PFSK-1 (cell line): ENCODE measurements at regions not wholly inside any gene's neighbourhood (a gene's known extent, or its start where the extent isn't known, plus 50 kb on each side); places are given as distances from the start of the nearest gene placed in this dataset.

Source experiments
- POLR2AphosphoS5 ChIP-seq: IDR thresholded peaks from 2 replicates; pipeline ENCODE4 v1.6.1; 2012; ENCODE audit warnings: low read depth, mild to moderate bottlenecking, control low read depth, low read length, moderate library complexity
- SIN3A ChIP-seq: IDR thresholded peaks from 2 replicates; pipeline ENCODE4 v1.6.1; 2012; ENCODE audit warnings: mild to moderate bottlenecking, low read length, moderate library complexity, borderline replicate concordance; ENCODE audit not compliant: insufficient read depth
- TAF1 ChIP-seq: IDR thresholded peaks from 2 replicates; pipeline ENCODE4 v1.6.1; 2012; ENCODE audit warnings: low read length, control low read depth, borderline replicate concordance; ENCODE audit not compliant: insufficient read depth
- TF ChIP-seq, protein P1 (sequence below), 2 experiments: IDR thresholded peaks; 2 replicates each; pipeline versions ENCODE4 v1.6.1 to v1.8.0; 2011 to 2012; ENCODE audit warnings: low read depth in 2 of 2, low read length in 2 of 2, control low read depth in 1 of 2, inconsistent platforms in 1 of 2, mild to moderate bottlenecking in 1 of 2, moderate library complexity in 1 of 2; ENCODE audit not compliant: insufficient read depth in 1 of 2

GRCh38 chr1:188096521-188096920, 1267.8 kb downstream of the PLA2G4A start:
- TF ChIP-seq TAF1 = no peak
- no peak for TF ChIP-seq SIN3A
- TF ChIP-seq, protein P1, sequence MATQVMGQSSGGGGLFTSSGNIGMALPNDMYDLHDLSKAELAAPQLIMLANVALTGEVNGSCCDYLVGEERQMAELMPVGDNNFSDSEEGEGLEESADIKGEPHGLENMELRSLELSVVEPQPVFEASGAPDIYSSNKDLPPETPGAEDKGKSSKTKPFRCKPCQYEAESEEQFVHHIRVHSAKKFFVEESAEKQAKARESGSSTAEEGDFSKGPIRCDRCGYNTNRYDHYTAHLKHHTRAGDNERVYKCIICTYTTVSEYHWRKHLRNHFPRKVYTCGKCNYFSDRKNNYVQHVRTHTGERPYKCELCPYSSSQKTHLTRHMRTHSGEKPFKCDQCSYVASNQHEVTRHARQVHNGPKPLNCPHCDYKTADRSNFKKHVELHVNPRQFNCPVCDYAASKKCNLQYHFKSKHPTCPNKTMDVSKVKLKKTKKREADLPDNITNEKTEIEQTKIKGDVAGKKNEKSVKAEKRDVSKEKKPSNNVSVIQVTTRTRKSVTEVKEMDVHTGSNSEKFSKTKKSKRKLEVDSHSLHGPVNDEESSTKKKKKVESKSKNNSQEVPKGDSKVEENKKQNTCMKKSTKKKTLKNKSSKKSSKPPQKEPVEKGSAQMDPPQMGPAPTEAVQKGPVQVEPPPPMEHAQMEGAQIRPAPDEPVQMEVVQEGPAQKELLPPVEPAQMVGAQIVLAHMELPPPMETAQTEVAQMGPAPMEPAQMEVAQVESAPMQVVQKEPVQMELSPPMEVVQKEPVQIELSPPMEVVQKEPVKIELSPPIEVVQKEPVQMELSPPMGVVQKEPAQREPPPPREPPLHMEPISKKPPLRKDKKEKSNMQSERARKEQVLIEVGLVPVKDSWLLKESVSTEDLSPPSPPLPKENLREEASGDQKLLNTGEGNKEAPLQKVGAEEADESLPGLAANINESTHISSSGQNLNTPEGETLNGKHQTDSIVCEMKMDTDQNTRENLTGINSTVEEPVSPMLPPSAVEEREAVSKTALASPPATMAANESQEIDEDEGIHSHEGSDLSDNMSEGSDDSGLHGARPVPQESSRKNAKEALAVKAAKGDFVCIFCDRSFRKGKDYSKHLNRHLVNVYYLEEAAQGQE (IDR thresholded peaks at IDR 0.05; ENCODE audit: insufficient read depth in 1 of 2, low read depth in 2 of 2, low read length in 2 of 2) = no peak
- TF ChIP-seq POLR2AphosphoS5 = no peak
